ENCODE measurements at regions not wholly inside any gene's neighbourhood (a gene's known extent, or its start where the extent isn't known, plus 50 kb on each side); places are given as distances from the start of the nearest gene placed in this dataset.

- Histone ChIP-seq H3K27ac (no peak overlapping the region), H3K4me1 (no peaks in the 10 kb centered on the region), H3K9me3 (no peaks in the 10 kb centered on the region), H3K27me3 (no peaks in the 10 kb centered on the region), H3K36me3 (no peaks in the 10 kb centered on the region), H3K4me3 (no peak overlapping the region)
- intact Hi-C loops (cut with DNase I) = no loop called here
- TF ChIP-seq CTCF (IDR thresholded peaks at IDR 0.05) = no peak
- no peak for TF ChIP-seq POLR2A (IDR thresholded peaks at IDR 0.05)
- no peak for DNase-seq
Measured at GRCh38 chr1:216793303-216793702, 70.1 kb upstream of the ESRRG start.

GRCh38 chr1:216788671-216789070 is 65.4 kb upstream of the ESRRG start:
- 94 to 100% methylated on average over 1 of the region's 1 CpG for WGBS, 2 donors
- intact Hi-C loops (cut with DNase I) = no loop called here
- TF ChIP-seq POLR2A (IDR thresholded peaks at IDR 0.05) = no peak
- H3K4me3 ChIP-seq = no peak overlapping the region
- no peaks in the 10 kb centered on the region for H3K9me3 ChIP-seq
- H3K27me3 ChIP-seq = no peaks in the 10 kb centered on the region
- H3K4me1 ChIP-seq = no peaks in the 10 kb centered on the region
- no peaks in the 10 kb centered on the region for H3K36me3 ChIP-seq
- no peak for DNase-seq
- H3K27ac ChIP-seq = no peak overlapping the region

- 31 to 49% methylated on average over 4 of the region's 4 CpGs for WGBS, 2 donors
- no peaks in the 10 kb centered on the region for H3K36me3 ChIP-seq
- DNase-seq = no peak
Measured at GRCh38 chr1:216785737-216786136, 62.5 kb upstream of the ESRRG start.

GRCh38 chr1:216785221-216785620 is 62.0 kb upstream of the ESRRG start:
- TF ChIP-seq CTCF (IDR thresholded peaks at IDR 0.05) = no peak
- no peak for TF ChIP-seq POLR2A (IDR thresholded peaks at IDR 0.05)
- DNase-seq = no peak
- 51 to 64% methylated on average over 3 of the region's 3 CpGs for whole genome bisulfite sequencing, 2 donors
- Histone ChIP-seq H3K4me1 (peaks cover 0 to 7% (median 0%) of the 10 kb centered on the region in 3 donors), H3K27me3 (no peaks in the 10 kb centered on the region), H3K4me3 (no peak overlapping the region), H3K27ac (peak overlapping the region in 1 of 4 donors; percentile 45), H3K9me3 (no peaks in the 10 kb centered on the region), H3K36me3 (no peaks in the 10 kb centered on the region)
- intact Hi-C loops (cut with DNase I) = no loop called here

More at GRCh38 chr1:216785737-216786136, 62.5 kb upstream of the ESRRG start:
- TF ChIP-seq CTCF (IDR thresholded peaks at IDR 0.05) (no peak), POLR2A (IDR thresholded peaks at IDR 0.05) (no peak)
- no peaks in the 10 kb centered on the region for H3K9me3 ChIP-seq
- H3K4me1 ChIP-seq = peaks cover 0 to 7% (median 0%) of the 10 kb centered on the region in 3 donors
- intact Hi-C loops (cut with DNase I) = no loop called here
- no peaks in the 10 kb centered on the region for H3K27me3 ChIP-seq
- no peak overlapping the region for H3K4me3 ChIP-seq
- no peak overlapping the region for H3K27ac ChIP-seq

GRCh38 chr1:216779686-216780085 is 56.5 kb upstream of the ESRRG start:
- H3K4me3 ChIP-seq = no peak overlapping the region
- intact Hi-C loops (cut with DNase I) = no loop called here
- H3K4me1 ChIP-seq = peaks cover 0 to 7% (median 0%) of the 10 kb centered on the region in 3 donors
- H3K27me3 ChIP-seq = no peaks in the 10 kb centered on the region
- no peak for DNase-seq
- H3K9me3 ChIP-seq = no peaks in the 10 kb centered on the region
- no peak overlapping the region for H3K27ac ChIP-seq
- TF ChIP-seq POLR2A (IDR thresholded peaks at IDR 0.05) = no peak
- no peak for TF ChIP-seq CTCF (IDR thresholded peaks at IDR 0.05)
- no peaks in the 10 kb centered on the region for H3K36me3 ChIP-seq

- no peak for DNase-seq
- TF ChIP-seq CTCF (IDR thresholded peaks at IDR 0.05) (no peak), POLR2A (IDR thresholded peaks at IDR 0.05) (no peak)
- intact Hi-C loops (cut with DNase I) = no loop called here
- Histone ChIP-seq H3K36me3 (no peaks in the 10 kb centered on the region), H3K4me3 (no peak overlapping the region), H3K27me3 (no peaks in the 10 kb centered on the region), H3K27ac (no peak overlapping the region), H3K4me1 (peaks cover 0 to 7% (median 0%) of the 10 kb centered on the region in 3 donors), H3K9me3 (no peaks in the 10 kb centered on the region)
- WGBS, 2 donors = 88 to 94% methylated on average over 1 of the region's 1 CpG
Measured at GRCh38 chr1:216778737-216779136, 55.5 kb upstream of the ESRRG start.
